B cell (primary cell): ENCODE measurements at regions not wholly inside any gene's neighbourhood (a gene's known extent, or its start where the extent isn't known, plus 50 kb on each side); places are given as distances from the start of the nearest gene placed in this dataset.

Experiments
- ATAC-seq: fragments of 200-7000 bp; cut with Tn5 transposase; one replicate; pipeline ENCODE4 v1.10.0; 2021; ENCODE audit warnings: low read depth, mild to moderate bottlenecking, moderate number of reproducible peaks, moderate library complexity
- CTCF ChIA-PET: fragments of 350-600 bp; sonication (Branson Sonifier 250); formaldehyde crosslinking; loops from one replicate; lab custom pipeline; 2021; ENCODE audit warnings: antibody characterized with exemption, inconsistent platforms; lab: Charles Lee
- POLR2A ChIA-PET: fragments of 350-600 bp; sonication (Branson Sonifier 250); formaldehyde crosslinking; loops from one replicate; lab custom pipeline; 2021; ENCODE audit warnings: antibody characterized with exemption; lab: Charles Lee
- DNase-seq: peaks from one replicate; pipeline ENCODE4 v3.0.0; 2013
- H2AFZ ChIP-seq: 2 replicates; pipeline ENCODE4 v1.6.1; 2012; ENCODE audit warnings: mild to moderate bottlenecking, low read depth, low read length; ENCODE audit not compliant: insufficient read depth, poor library complexity, severe bottlenecking
- H3K27ac ChIP-seq, 2 donors: 1 replicate in 1 of 2; 2 replicates in 1 of 2; pipeline ENCODE4 v1.5.1; 2012 to 2013; ENCODE audit warnings: low read length in 2 of 2, mild to moderate bottlenecking in 2 of 2, moderate library complexity in 1 of 2
- H3K27me3 ChIP-seq, 4 experiments: fragments of 200-600 bp in 1 of 4; sonication (generic) in 1 of 4; replicated peaks in 1 of 4; 1 replicate in 2 of 4; 2 replicates in 2 of 4; pipeline versions ENCODE4 v1.6.1 to v1.7.0; 2013 to 2016; ENCODE audit warnings: low read length in 3 of 4, mild to moderate bottlenecking in 2 of 4, mixed read lengths in 1 of 4, moderate library complexity in 1 of 4; ENCODE audit not compliant: insufficient read depth in 4 of 4, control insufficient read depth in 3 of 4; ENCODE audit errors: control extremely low read depth in 1 of 4
- H3K36me3 ChIP-seq, 2 experiments: replicated peaks in 1 of 2; 1 replicate in 1 of 2; 2 replicates in 1 of 2; pipeline versions ENCODE4 v1.6.1 to v1.7.1; 2013; ENCODE audit warnings: low read length in 1 of 2; ENCODE audit not compliant: insufficient read depth in 2 of 2, control insufficient read depth in 1 of 2; ENCODE audit errors: control extremely low read depth in 1 of 2, extremely low read depth in 1 of 2
- H3K4me1 ChIP-seq, 2 donors: fragments of 200-600 bp in 1 of 2; sonication (generic) in 1 of 2; 1 replicate in 1 of 2; 2 replicates in 1 of 2; pipeline versions ENCODE4 v1.5.1 to v1.6.1; 2013 to 2017; ENCODE audit warnings: low read length in 2 of 2; ENCODE audit not compliant: control insufficient read depth in 2 of 2, insufficient read depth in 2 of 2
- H3K4me2 ChIP-seq: replicated peaks from 2 replicates; pipeline ENCODE3; 2012; ENCODE audit warnings: mild to moderate bottlenecking, low read depth, low read length; ENCODE audit not compliant: poor library complexity, severe bottlenecking
- H3K4me3 ChIP-seq, 5 experiments: fragments of 200-600 bp in 1 of 5; sonication (generic) in 1 of 5; 1 replicate in 3 of 5; 2 replicates in 2 of 5; pipeline versions ENCODE4 v1.5.1 to v1.7.0; 2011 to 2016; ENCODE audit warnings: low read length in 4 of 5, mild to moderate bottlenecking in 4 of 5, low read depth in 2 of 5, control low read depth in 1 of 5, moderate library complexity in 1 of 5; ENCODE audit not compliant: insufficient read depth in 1 of 5; ENCODE audit errors: control extremely low read depth in 1 of 5, extremely low read depth in 1 of 5
- H3K79me2 ChIP-seq: fragments of 200-600 bp; sonication (generic); one replicate; pipeline ENCODE4 v1.6.0; 2016; ENCODE audit warnings: low read length; ENCODE audit not compliant: control insufficient read depth, insufficient read depth
- H3K9ac ChIP-seq: fragments of 200-600 bp; sonication (generic); 2 replicates; pipeline ENCODE4 v1.6.1; 2017; ENCODE audit warnings: mild to moderate bottlenecking, low read length, moderate library complexity
- H3K9me3 ChIP-seq, 3 donors: one replicate each; pipeline versions ENCODE4 v1.6.1 to v1.7.1; 2013; ENCODE audit warnings: low read length in 2 of 3; ENCODE audit not compliant: control insufficient read depth in 2 of 3, insufficient read depth in 1 of 3; ENCODE audit errors: control extremely low read depth in 1 of 3
- H4K20me1 ChIP-seq: 2 replicates; pipeline ENCODE4 v1.6.0; 2012; ENCODE audit warnings: mild to moderate bottlenecking, low read length; ENCODE audit not compliant: insufficient read depth, control insufficient read depth, poor library complexity, severe bottlenecking
- H3K27ac Mint-ChIP-seq: one replicate; pipeline ENCODE4 v1.8.0; 2021; ENCODE audit warnings: mixed read lengths
- H3K27me3 Mint-ChIP-seq: one replicate; pipeline ENCODE4 v1.8.0; 2021; ENCODE audit warnings: mixed read lengths
- H3K4me1 Mint-ChIP-seq: one replicate; pipeline ENCODE4 v1.8.0; 2021; ENCODE audit warnings: mixed read lengths
- H3K4me3 Mint-ChIP-seq: one replicate; pipeline ENCODE4 v1.8.0; 2021; ENCODE audit warnings: mixed read lengths
- H3K9me3 Mint-ChIP-seq: one replicate; pipeline ENCODE4 v1.8.0; 2022; ENCODE audit warnings: mixed read lengths; ENCODE audit not compliant: insufficient read depth
- CTCF ChIP-seq: fragments of 200-600 bp; IDR thresholded peaks from one replicate; pipeline ENCODE4 v1.8.0; 2022; ENCODE audit warnings: antibody characterized with exemption, mild to moderate bottlenecking
- EZH2 ChIP-seq: IDR thresholded peaks from 2 replicates; pipeline ENCODE4 v1.6.1; 2012; ENCODE audit warnings: borderline replicate concordance, low read depth, mild to moderate bottlenecking, moderate library complexity, low read length; ENCODE audit not compliant: insufficient read depth, poor library complexity, severe bottlenecking
- WGBS: methylation state at CpG from one replicate; pipeline ENCODE4 v1.1.5; 2013; ENCODE audit warnings: missing lambda C conversion rate; ENCODE audit not compliant: insufficient coverage; 5-methylcytosine and 5-hydroxymethylcytosine counted together
- intact Hi-C: fragments of 100-400 bp; cut with micrococcal nuclease; formaldehyde crosslinking; loops from one replicate; pipeline ENCODE4 v1.10.0; 2022

- no peak overlapping the region for H3K27ac ChIP-seq
- intact Hi-C loops, result no loop called here
- 100% methylated on average over 3 of the region's 4 CpGs for WGBS
- no peaks in the 10 kb centered on the region for H3K27me3 ChIP-seq
- DNase-seq, result no peak
- H3K36me3 ChIP-seq, result no peaks in the 10 kb centered on the region
- peaks cover 9% of the 10 kb centered on the region for H3K27me3 Mint-ChIP-seq
- H3K4me1 ChIP-seq, result no peaks in the 10 kb centered on the region
- no peak overlapping the region for H3K27ac Mint-ChIP-seq
- H4K20me1 ChIP-seq, result no peaks in the 10 kb centered on the region
- no peaks in the 10 kb centered on the region for H3K9me3 Mint-ChIP-seq
- H3K4me3 ChIP-seq, result no peak overlapping the region
- H2AFZ ChIP-seq, result no peak overlapping the region
- no peak overlapping the region for H3K9ac ChIP-seq
- H3K79me2 ChIP-seq, result no peaks in the 10 kb centered on the region
- no peak overlapping the region for H3K4me2 ChIP-seq
- no peak for ATAC-seq
- H3K9me3 ChIP-seq, result no peaks in the 10 kb centered on the region
- H3K4me1 Mint-ChIP-seq, result no peaks in the 10 kb centered on the region
- no peak overlapping the region for H3K4me3 Mint-ChIP-seq
- POLR2A ChIA-PET, result no interaction called here
- TF ChIP-seq EZH2 (no peak), CTCF (no peak)
- CTCF ChIA-PET, result no interaction called here
Measured at GRCh38 chr14:35989736-35990135, 163.6 kb downstream of the BRMS1L start.

- no peaks in the 10 kb centered on the region for H3K27me3 ChIP-seq
- TF ChIP-seq CTCF (no peak), EZH2 (no peak)
- no peak overlapping the region for H3K4me2 ChIP-seq
- ChIA-PET CTCF (no interaction called here), POLR2A (no interaction called here)
- intact Hi-C loops, result no loop called here
- H4K20me1 ChIP-seq, result no peaks in the 10 kb centered on the region
- Mint-ChIP-seq H3K27ac (no peak overlapping the region), H3K27me3 (peaks cover 9% of the 10 kb centered on the region), H3K4me3 (no peak overlapping the region), H3K9me3 (no peaks in the 10 kb centered on the region), H3K4me1 (no peaks in the 10 kb centered on the region)
- H3K4me1 ChIP-seq, result no peaks in the 10 kb centered on the region
- ATAC-seq, result no peak
- no peak for DNase-seq
- no peak overlapping the region for H3K9ac ChIP-seq
- H3K79me2 ChIP-seq, result no peaks in the 10 kb centered on the region
- H3K9me3 ChIP-seq, result no peaks in the 10 kb centered on the region
- no peak overlapping the region for H2AFZ ChIP-seq
- no peaks in the 10 kb centered on the region for H3K36me3 ChIP-seq
- H3K4me3 ChIP-seq, result no peak overlapping the region
- H3K27ac ChIP-seq, result no peak overlapping the region
- WGBS, result 95% methylated on average over 7 of the region's 12 CpGs
Measured at GRCh38 chr14:35988972-35989690, 163.0 kb downstream of the BRMS1L start.
